Amygdala (tissue), 56 donors: ENCODE measurements at regions not wholly inside any gene's neighbourhood (a gene's known extent, or its start where the extent isn't known, plus 50 kb on each side); places are given as distances from the start of the nearest gene placed in this dataset.
"Not testable (repeated sequence)": the region's sequence is repeated elsewhere in the genome, so short reads cannot be mapped to it uniquely, and the experiment has no call there.

ENCODE experiments used
- DNase-seq, 56 donors: peaks; one replicate each; lab custom pipeline; 2025; lab: John Stamatoyannopoulos, UW

DNA sequence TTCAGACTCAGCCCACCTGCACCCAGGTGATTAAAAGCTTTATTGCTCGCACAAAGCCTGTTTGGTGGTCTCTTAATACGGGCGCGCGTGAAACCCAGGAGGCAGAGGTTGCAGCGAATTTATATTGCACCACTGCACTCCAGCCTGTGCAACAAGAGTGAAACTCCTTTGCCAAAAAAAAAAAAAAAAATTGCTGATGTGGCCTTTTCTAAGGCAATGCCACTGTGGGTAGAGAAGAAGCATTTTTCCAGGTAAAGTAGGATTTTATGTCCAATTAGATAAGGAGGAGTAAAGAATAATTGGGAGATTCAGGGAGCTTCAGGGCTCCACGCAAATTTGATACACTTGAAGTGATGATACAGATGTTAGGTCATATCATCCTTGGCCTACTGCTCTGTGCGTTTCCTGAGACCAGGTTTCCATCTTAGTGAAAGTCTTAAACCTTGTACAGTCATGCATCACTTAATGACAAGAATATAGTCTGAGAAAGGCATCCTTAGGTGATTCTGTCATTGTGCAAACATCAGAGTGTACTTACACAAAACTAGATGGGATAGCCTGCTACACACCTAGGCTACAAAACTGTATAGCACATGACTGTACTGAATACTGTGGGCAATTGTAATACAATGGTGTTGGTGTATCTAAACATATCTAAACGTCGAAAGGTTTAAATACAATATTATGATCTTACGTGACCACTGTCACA lies 150.9 kb downstream of the SPRY2 start:
- no peak for DNase-seq

DNA sequence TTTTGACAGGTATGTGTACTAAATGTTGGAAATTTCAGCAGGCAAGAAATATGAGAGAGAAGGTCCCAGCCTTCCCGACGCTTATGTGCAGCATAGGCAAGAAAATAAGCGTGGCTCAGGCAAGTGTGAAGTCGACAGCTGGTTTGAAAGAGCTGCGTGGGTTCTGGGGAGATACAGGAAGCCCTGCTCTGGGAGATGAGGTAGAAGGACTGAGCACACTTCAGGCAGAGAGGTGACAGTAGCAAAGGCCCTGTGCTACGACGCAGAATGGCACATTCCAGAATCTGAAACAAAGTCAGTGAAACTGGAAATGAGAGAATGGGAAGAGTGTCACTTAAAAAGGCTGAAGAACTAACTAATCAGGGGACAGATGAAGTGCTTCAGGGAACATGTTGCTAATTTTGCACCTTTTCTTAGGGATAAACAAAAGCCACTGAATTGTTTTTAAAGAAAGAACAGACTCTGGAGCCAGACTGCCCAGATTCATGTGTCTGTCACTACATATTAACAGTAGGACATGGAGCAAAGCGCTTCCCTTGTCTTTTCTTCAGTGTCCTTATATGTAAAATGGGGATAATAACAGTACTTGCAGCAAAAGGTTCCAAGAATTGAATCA lies 160.1 kb downstream of the SPRY2 start:
- DNase-seq, result peak in 28 of 56 donors; percentile 1 to 74 (median 17)

DNA sequence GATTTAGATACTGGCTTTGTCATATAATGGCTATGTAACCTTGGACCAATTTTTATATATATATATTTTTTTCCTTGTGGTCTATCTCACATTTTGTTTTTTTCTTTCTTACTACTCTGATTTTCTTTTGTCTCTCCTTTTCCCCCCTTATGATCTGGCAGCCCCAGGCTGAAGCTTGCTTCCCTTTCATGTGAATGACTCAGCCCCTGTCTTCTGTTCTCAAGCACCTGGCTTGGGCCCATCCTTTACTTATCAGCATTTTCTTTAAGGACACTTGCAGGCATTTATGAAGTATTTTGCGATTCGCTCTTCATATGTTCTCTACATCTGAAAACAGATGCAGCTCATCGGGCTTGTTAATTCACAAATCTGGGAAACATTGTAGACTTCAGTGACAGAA lies 163.6 kb downstream of the SPRY2 start:
- DNase-seq, result no peak

- DNase-seq, result peak in 3 of 56 donors; percentile 9 to 32 (median 11)
Measured at GRCh38 chr13:80173224-80173623, 167.7 kb downstream of the SPRY2 start.

DNA sequence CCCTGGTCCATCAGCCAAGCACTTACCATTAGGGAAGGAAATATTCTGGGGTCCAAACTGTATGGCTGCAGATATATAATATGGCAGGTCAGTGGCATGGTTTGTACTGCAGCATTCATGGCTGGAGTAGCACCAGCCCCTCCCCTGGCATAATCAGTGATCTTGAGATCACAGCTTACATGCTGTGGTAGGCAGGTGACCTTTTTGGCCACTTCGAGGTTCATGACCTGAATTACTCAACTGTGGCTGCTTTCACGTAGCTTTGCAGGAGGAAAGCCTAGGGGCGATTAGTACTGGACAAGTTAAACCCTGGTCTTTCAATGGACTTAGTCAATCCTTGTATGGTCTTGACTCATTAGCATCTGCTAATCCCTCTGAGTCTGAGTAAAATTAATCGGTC lies 169.8 kb downstream of the SPRY2 start:
- DNase-seq, result no peak

DNA sequence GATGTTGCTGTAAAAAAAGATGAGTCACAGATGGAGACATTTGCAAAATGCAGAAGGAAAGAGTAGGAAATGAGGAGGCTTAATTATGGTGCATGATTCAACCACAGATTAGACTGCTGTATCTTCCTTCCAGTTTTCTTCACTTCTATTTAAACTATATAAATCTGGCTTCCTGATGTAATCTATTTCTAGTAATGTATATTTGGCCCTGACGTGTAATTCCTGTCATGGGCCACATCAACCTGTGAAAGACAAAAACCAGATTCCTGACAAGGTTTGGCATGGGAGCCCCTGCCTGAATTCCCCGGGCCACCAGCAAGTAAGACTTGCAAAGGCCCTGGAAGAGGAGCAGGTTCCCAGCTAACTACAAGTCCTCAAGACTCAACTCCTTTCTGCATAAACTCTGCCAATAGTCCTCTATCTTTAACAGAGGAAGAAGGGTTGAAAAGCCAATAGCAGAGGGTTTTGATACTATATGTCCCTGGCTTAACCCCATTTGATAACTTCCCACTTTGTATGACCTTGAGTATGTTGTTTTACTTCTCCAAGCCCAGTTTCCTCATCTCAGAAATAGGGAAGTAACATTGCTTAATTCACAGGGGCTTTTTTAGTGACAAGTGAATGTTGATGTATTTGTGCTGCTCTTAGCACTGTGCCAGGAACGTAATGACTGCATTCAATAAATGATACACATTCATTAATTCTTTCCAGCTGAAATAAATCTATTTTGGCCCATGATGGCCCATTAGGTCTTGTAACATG lies 172.7 kb downstream of the SPRY2 start:
- DNase-seq, result peak in 1 of 56 donors; percentile 4

GRCh38 chr13:80166352-80166751 lies 174.6 kb downstream of the SPRY2 start:
- no peak for DNase-seq

GRCh38 chr13:80164462-80164861 lies 176.5 kb downstream of the SPRY2 start:
- no peak for DNase-seq

DNA sequence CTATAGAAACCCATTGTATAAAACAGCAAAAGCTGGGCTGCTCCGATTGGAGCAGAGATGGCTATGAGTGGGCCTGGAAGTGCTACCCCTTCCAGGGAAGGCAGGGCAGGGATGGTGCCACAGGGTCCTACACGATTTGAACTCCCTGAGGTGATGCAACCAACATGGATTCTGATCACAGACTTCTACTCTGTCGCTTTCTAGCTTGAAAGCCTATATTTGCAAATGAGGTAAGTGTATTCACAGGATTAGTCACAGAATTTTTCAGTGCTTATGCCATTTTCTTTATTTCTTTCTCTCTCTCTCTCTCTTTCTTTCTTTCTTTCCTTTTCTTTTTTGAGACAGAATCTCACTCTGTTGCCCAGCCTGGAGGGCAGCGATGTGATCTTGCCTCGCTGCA lies 179.0 kb downstream of the SPRY2 start:
- DNase-seq, result no peak

DNA sequence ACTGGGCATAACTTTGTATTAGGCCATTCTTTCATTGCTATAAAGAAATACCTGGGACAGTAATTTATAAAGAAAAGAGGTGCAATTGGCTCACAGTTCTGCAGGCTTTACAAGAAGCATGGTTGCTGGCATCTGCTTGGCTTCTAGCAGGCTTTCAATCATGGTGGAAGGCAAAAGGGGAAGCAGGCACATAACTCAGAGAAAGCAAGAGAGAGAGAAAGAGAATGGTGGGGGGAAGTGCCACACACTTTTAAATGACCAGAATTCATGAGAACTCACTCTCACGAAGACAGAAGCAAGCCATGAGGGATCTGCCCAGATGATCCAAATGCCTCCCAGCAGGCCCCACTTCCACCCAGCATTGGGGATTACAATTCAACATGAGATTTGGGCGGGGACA lies 179.7 kb downstream of the SPRY2 start:
- no peak for DNase-seq

DNA sequence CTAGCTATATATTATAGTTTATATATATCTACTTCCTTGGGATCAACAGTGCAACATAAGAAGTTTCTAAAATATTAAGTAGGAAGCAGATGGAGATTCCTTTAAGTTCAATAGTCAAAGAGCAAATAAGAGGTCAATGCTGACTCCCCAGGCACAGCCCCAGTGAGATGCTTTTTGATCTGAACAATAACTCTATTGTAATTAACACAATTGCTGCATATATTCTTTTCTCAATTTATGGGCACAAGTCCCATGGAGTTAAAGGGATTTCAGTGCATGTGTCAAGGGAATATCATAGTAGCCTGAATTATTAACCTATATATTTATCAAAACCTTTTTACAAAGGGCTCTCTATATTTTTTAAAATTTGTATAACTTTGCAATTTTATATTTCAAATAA lies 180.8 kb downstream of the SPRY2 start:
- no peak for DNase-seq

DNA sequence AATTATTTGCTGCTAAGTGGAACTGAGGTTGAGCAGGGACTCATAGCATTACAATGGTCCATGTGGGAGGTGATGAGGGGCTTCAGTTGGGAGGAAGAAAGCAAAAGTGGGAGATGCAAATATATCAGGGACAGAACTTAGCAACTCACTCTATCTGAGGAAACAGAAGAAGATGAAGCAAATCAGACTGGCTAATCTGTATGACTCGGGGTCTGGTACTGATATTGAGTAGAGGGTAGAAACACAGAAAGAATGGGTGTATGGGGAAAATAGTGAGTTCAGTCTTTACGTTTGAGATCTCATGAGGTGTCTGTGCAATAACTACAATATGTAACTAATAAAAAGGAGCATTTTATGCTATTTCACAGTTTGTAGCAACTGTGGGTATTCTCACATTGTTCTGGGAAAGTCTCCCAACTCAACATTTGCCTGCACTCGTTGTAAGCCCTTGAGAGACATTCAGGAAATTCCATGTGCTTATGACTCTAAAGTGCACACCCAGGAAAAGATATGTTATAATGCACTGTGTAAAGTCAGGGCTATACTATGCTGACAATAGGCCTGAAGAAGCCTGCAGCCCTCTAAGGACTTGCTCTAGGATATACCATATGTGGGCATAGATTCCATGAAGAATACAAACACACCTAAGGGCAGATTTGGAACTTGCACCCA lies 183.5 kb downstream of the SPRY2 start:
- no peak for DNase-seq

- DNase-seq, result not testable (repeated sequence)
Measured at GRCh38 chr13:80152142-80152541, 188.8 kb downstream of the SPRY2 start.

- no peak for DNase-seq
Measured at GRCh38 chr13:80151016-80151415, 189.9 kb downstream of the SPRY2 start.

- no peak for DNase-seq
Measured at GRCh38 chr13:80149736-80150135, 191.2 kb downstream of the SPRY2 start.

DNA sequence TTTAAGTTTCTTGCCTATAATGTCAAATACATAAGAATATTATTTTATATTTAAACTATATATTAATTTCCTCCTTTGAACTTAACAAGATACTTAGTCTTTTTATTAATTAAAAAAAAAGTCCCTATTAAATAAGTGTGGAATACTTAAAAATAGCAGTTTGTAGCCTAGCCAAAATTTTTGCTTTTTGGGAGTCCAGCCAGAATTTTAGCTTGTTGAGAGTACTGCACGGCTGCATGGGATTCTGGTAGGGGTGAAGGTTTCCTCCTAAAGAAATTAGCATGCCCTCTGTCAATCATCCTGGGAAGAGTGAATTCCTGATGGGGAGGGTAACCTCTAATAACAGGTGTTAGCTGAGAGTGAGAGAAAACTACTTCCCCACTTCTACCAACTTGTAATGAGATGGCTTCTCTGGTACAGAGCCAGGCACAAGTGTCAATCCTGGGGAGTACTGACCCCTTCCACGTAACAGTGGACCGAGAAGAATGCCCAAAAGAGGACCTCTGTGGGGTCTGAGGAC lies 195.7 kb downstream of the SPRY2 start:
- peak in 1 of 56 donors; percentile 5 for DNase-seq

DNA sequence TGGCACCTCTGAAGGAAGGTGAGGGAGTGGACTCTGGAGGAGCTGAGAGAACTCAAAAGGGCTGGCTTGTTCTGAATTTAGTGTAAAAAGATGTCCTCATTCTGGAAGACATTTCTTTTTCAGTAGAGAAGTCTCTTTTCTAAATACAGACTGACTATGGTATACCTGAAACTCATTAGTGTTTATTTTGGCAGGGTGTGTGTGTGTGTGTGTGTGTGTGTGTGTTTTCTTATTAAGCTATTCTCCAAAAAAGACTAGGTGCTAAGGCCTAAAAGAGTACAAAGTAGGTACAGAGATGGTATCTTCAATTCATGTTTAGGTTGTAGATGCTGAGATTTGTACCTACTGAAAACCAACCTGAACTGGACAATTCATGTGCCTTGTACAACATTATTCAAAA lies 196.4 kb downstream of the SPRY2 start:
- DNase-seq, result no peak

DNA sequence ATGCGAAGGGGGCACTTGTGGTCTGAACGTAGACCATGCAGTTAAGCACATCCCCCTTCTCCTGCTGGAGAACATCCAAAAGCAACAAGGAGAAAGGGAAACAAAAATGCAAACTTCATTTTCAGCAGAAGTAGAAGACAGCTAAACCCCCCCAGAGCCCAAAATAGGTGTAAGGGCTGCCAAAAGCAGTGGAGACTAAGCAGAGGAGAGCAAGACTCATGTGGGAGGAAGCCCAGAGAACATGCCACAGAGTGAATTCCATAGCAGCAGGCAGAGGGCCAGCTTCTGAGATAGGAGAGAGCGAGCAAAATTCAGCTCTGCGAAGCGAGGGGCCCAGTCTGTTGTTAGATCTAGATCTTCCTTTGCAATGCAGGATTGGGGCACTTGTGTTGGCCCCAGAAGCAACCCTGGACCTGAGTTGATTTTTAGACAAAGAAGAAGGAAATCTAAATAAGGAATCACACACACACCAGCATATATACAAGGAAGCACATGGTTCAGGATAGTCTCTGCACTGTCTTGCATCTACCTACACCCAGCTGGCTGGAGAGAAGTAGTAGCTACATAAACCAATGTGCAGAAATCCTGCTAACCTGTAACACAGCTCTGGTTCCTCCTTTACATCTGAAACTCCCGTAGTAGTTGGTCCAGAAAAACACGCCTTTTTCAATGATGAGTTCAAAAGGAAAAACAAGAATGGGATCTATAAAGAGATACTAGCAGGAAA lies 199.6 kb downstream of the SPRY2 start:
- peak in 43 of 56 donors; percentile 5 to 75 (median 32) for DNase-seq

GRCh38 chr13:80140685-80141084 lies 200.2 kb downstream of the SPRY2 start:
- DNase-seq, result no peak

DNA sequence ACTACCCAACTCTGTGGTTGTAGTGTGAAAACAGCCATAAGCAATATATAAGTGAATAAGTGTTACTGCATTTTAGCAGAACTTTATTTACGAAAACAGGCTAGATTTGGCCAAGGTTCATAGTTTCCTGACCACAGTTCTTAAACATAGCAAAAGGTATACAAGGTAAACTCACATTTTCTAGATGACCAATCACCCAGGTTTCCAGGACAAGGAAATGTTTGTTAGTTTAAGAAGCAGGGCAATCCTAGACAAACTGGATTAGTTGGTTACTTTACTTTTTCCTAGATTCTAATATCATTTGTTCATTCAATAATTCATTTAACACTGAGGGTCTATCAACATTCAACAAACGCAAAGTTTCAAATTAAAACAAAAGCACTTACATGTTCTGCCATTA lies 201.7 kb downstream of the SPRY2 start:
- no peak for DNase-seq
